22Rv1 (cell line): ENCODE measurements at regions not wholly inside any gene's neighbourhood (a gene's known extent, or its start where the extent isn't known, plus 50 kb on each side); places are given as distances from the start of the nearest gene placed in this dataset.

ENCODE experiments used
- H3K27ac ChIP-seq: fragments of 450-650 bp; 2 replicates; pipeline ENCODE4 v1.5.1; 2017
- ZFX ChIP-seq: fragments of 450-650 bp; IDR thresholded peaks from 2 replicates; pipeline ENCODE4 v1.6.1; 2017; ENCODE audit warnings: antibody characterized with exemption, borderline replicate concordance
- TF ChIP-seq, protein P1 (sequence below): fragments of 450-650 bp; IDR thresholded peaks from 2 replicates; pipeline ENCODE4 v1.5.1; 2017; ENCODE audit warnings: mild to moderate bottlenecking

DNA sequence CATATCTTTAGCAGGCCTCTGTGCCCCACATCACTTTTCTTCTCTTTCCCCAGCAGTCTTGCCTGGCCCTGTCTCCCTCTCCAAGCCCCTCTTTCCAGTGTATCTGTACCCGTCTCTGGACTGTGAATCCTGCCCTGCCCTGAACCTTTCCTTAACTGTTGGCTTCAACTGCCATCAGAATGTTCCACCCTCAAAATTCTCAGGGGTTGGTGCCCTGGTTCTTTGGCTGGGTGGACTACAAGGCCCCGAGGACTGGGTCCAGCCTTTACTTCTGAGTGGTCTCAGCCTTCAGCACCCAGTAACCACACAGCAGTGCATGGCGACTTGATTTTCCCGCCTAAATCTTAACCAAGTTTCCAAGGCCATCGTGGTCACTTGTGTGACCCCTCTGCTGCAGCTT, 333.5 kb upstream of the RGMA start:
- H3K27ac ChIP-seq: no peak overlapping the region
- TF ChIP-seq, protein P1, sequence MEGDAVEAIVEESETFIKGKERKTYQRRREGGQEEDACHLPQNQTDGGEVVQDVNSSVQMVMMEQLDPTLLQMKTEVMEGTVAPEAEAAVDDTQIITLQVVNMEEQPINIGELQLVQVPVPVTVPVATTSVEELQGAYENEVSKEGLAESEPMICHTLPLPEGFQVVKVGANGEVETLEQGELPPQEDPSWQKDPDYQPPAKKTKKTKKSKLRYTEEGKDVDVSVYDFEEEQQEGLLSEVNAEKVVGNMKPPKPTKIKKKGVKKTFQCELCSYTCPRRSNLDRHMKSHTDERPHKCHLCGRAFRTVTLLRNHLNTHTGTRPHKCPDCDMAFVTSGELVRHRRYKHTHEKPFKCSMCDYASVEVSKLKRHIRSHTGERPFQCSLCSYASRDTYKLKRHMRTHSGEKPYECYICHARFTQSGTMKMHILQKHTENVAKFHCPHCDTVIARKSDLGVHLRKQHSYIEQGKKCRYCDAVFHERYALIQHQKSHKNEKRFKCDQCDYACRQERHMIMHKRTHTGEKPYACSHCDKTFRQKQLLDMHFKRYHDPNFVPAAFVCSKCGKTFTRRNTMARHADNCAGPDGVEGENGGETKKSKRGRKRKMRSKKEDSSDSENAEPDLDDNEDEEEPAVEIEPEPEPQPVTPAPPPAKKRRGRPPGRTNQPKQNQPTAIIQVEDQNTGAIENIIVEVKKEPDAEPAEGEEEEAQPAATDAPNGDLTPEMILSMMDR: no peak
- no peak for TF ChIP-seq ZFX

DNA sequence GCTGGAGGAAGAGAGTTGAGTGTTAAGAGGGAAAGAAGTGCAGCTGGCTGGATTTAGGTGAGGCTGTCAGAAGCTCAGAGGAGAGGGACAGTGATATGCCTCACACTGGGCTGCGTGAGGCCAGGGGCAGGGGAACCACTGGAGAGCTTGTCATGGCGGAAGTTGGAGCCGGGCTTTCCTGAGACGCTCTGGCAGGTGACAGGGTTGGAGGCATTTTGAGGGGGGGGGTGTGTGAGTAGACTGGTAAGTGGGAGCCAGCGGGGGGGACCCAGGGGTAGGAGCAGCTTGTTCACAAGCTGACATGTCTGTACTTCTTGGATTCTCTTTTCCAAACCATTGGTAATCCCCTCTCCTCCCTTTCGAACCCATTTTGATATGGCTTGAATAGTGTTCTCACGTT, 331.5 kb upstream of the RGMA start:
- H3K27ac ChIP-seq: no peak overlapping the region
- TF ChIP-seq, protein P1: no peak
- no peak for TF ChIP-seq ZFX

DNA sequence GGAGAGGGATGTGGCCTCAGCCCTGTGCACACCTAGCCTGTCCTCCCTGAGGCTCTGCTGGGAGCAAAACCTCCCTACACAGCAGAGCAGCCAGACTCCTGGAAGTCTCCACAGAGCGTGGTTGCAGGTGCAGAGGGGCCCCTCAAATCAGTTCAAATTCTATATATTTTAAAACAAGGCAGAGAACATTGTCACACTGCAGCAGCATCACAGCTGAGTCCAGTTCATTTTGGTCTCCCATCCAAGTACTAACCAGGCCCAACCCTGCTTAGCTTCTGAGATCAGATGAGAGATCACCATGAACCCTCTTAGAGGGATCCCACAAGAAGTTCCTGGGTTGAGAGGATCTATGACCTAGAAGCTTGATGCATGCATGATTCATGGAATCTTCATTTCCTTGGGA, 331.0 kb upstream of the RGMA start:
- no peak overlapping the region for H3K27ac ChIP-seq
- TF ChIP-seq, protein P1: no peak
- no peak for TF ChIP-seq ZFX

GRCh38 chr15:93418566-93418965, 329.6 kb upstream of the RGMA start:
- no peak for TF ChIP-seq ZFX
- TF ChIP-seq, protein P1: no peak
- H3K27ac ChIP-seq: no peak overlapping the region

GRCh38 chr15:93417631-93418030, 328.6 kb upstream of the RGMA start:
- H3K27ac ChIP-seq: no peak overlapping the region
- no peak for TF ChIP-seq ZFX
- TF ChIP-seq, protein P1: no peak

DNA sequence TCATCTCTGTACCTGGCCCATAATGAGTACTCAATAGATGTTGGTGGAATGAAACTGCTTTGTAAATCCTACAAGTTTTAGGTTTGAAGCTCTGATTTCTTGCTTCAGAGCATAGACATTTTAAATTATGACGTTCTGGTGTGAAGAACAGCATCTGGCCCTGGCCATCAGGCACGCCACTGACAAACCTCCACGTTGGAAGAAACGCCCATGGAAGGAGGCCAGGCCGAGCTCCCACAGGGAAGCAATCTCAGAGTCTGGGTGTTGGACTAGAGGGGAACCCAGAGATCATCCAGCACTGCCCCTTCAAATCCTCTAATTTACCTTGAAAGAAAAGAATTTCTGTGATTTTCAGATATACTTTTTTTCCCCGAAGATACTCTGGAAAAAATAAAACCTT, 328.1 kb upstream of the RGMA start:
- no peak overlapping the region for H3K27ac ChIP-seq
- TF ChIP-seq, protein P1: no peak
- TF ChIP-seq ZFX: no peak

DNA sequence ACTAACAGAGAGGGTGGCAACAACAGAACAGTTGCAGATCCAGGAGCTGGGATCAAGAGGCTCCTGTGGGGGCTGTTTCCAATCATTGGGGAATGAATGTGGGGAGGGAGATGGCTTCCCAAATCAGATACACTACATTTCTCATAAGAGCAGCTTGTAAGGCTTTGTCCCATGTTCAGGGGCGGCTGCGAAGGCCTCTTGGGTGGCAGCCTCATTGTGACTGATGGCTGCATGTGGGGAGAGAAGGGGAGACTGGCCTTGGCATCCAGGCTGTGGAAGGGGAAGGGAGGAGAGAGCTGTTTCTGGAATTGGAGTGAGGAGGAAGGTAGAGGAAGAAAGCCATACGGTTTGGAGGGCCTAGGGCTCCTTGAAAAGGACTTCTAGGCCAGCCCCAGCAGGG, 326.6 kb upstream of the RGMA start:
- no peak overlapping the region for H3K27ac ChIP-seq
- no peak for TF ChIP-seq ZFX
- TF ChIP-seq, protein P1: no peak
